ENCODE measurements at regions not wholly inside any gene's neighbourhood (a gene's known extent, or its start where the extent isn't known, plus 50 kb on each side); places are given as distances from the start of the nearest gene placed in this dataset.

GRCh38 chrX:2610246-2611170 lies 80.6 kb upstream of the CD99 start (continued):
- TF ChIP-seq CBX8 (IDR thresholded peaks at IDR 0.05; ENCODE audit: borderline replicate concordance, low read depth, low read length) (no peak), BACH1 (IDR thresholded peaks at IDR 0.05; ENCODE audit: low read length) (no peak), JUN (IDR thresholded peaks at IDR 0.05; ENCODE audit: low read depth, low read length) (no peak), EP300 (IDR thresholded peaks at IDR 0.05; ENCODE audit: borderline replicate concordance in 1 of 2, low read depth in 2 of 2, low read length in 2 of 2) (no peak)
